ENCODE measurements at regions not wholly inside any gene's neighbourhood (a gene's known extent, or its start where the extent isn't known, plus 50 kb on each side); places are given as distances from the start of the nearest gene placed in this dataset.
"Not testable (repeated sequence)": the region's sequence is repeated elsewhere in the genome, so short reads cannot be mapped to it uniquely, and the experiment has no call there.

- Histone ChIP-seq H3K4me1 (ENCODE audit: control insufficient read depth, insufficient read depth, low read length) (no peaks in the 10 kb centered on the region), H3K27ac (ENCODE audit: low read length) (no peak overlapping the region), H3K27me3 (ENCODE audit: control insufficient read depth, insufficient read depth, low read length) (no peaks in the 10 kb centered on the region), H3K9me3 (ENCODE audit: control insufficient read depth, insufficient read depth, low read length) (peaks cover under 1% of the 10 kb centered on the region), H3K36me3 (ENCODE audit: control insufficient read depth, insufficient read depth, low read length) (no peaks in the 10 kb centered on the region), H3K4me3 (ENCODE audit: low read length) (no peak overlapping the region)
- no peak overlapping the region for H3K4me3 Mint-ChIP-seq
- H3K4me1 Mint-ChIP-seq = no peaks in the 10 kb centered on the region
- H3K27me3 Mint-ChIP-seq (ENCODE audit: low read depth in 2 of 2) = no peaks in the 10 kb centered on the region
- no peak for DNase-seq
- WGBS (ENCODE audit: insufficient coverage) = 83% methylated on average over 1 of the region's 3 CpGs
- H3K9me3 Mint-ChIP-seq = peaks cover 12 to 33% of the 10 kb centered on the region in 2 donors
- no peak for TF ChIP-seq CTCF (IDR thresholded peaks at IDR 0.05)
- intact Hi-C loops (cut with micrococcal nuclease) = no loop called here
- H3K36me3 Mint-ChIP-seq = peaks cover 13% of the 10 kb centered on the region
- no peak for ATAC-seq
- no peak overlapping the region for H3K27ac Mint-ChIP-seq
Observed at GRCh38 chr6:66508433-66508832, 801.4 kb upstream of the EYS start.

- H3K27ac Mint-ChIP-seq = no peak overlapping the region
Observed at GRCh38 chr6:66499851-66500250, 792.8 kb upstream of the EYS start.

GRCh38 chr6:66496659-66497058, 789.6 kb upstream of the EYS start:
- peaks cover 7 to 22% of the 10 kb centered on the region in 2 donors for H3K9me3 Mint-ChIP-seq
- Histone ChIP-seq H3K27ac (ENCODE audit: low read length) (no peak overlapping the region), H3K4me1 (ENCODE audit: control insufficient read depth, insufficient read depth, low read length) (no peaks in the 10 kb centered on the region), H3K27me3 (ENCODE audit: control insufficient read depth, insufficient read depth, low read length) (no peaks in the 10 kb centered on the region), H3K36me3 (ENCODE audit: control insufficient read depth, insufficient read depth, low read length) (no peaks in the 10 kb centered on the region), H3K9me3 (ENCODE audit: control insufficient read depth, insufficient read depth, low read length) (no peaks in the 10 kb centered on the region), H3K4me3 (ENCODE audit: low read length) (no peak overlapping the region)
- intact Hi-C loops (cut with micrococcal nuclease) = no loop called here
- no peaks in the 10 kb centered on the region for H3K4me1 Mint-ChIP-seq
- H3K27ac Mint-ChIP-seq = no peak overlapping the region
- 18% methylated on average over 1 of the region's 2 CpGs for WGBS (ENCODE audit: insufficient coverage)
- H3K27me3 Mint-ChIP-seq (ENCODE audit: low read depth in 2 of 2) = no peaks in the 10 kb centered on the region
- no peak for ATAC-seq
- TF ChIP-seq CTCF (IDR thresholded peaks at IDR 0.05) = no peak
- H3K36me3 Mint-ChIP-seq = peaks cover 7% of the 10 kb centered on the region
- no peak for DNase-seq
- H3K4me3 Mint-ChIP-seq = no peak overlapping the region

More at GRCh38 chr6:66499851-66500250, 792.8 kb upstream of the EYS start:
- Histone ChIP-seq H3K4me3 (ENCODE audit: low read length) (no peak overlapping the region), H3K27me3 (ENCODE audit: control insufficient read depth, insufficient read depth, low read length) (no peaks in the 10 kb centered on the region), H3K36me3 (ENCODE audit: control insufficient read depth, insufficient read depth, low read length) (no peaks in the 10 kb centered on the region), H3K9me3 (ENCODE audit: control insufficient read depth, insufficient read depth, low read length) (no peaks in the 10 kb centered on the region), H3K27ac (ENCODE audit: low read length) (no peak overlapping the region), H3K4me1 (ENCODE audit: control insufficient read depth, insufficient read depth, low read length) (no peaks in the 10 kb centered on the region)
- ATAC-seq (no peak), DNase-seq (no peak)
- Mint-ChIP-seq H3K36me3 (no peaks in the 10 kb centered on the region), H3K4me3 (no peak overlapping the region), H3K27me3 (ENCODE audit: low read depth in 2 of 2) (no peaks in the 10 kb centered on the region), H3K4me1 (no peaks in the 10 kb centered on the region), H3K9me3 (peaks cover 7 to 18% of the 10 kb centered on the region in 2 donors)
- intact Hi-C loops (cut with micrococcal nuclease) = no loop called here
- 67% methylated on average over 1 of the region's 2 CpGs for WGBS (ENCODE audit: insufficient coverage)
- no peak for TF ChIP-seq CTCF (IDR thresholded peaks at IDR 0.05)

- not testable (repeated sequence) for ATAC-seq
Observed at GRCh38 chr6:66494643-66495042, 787.6 kb upstream of the EYS start.

More at GRCh38 chr6:66494643-66495042, 787.6 kb upstream of the EYS start:
- H3K4me1 ChIP-seq (ENCODE audit: control insufficient read depth, insufficient read depth, low read length); H3K4me1 Mint-ChIP-seq; H3K27ac ChIP-seq (ENCODE audit: low read length); H3K27ac Mint-ChIP-seq; H3K36me3 ChIP-seq (ENCODE audit: control insufficient read depth, insufficient read depth, low read length); H3K4me3 Mint-ChIP-seq; DNase-seq; H3K4me3 ChIP-seq (ENCODE audit: low read length); H3K27me3 ChIP-seq (ENCODE audit: control insufficient read depth, insufficient read depth, low read length); H3K27me3 Mint-ChIP-seq (ENCODE audit: low read depth in 2 of 2); H3K36me3 Mint-ChIP-seq; H3K9me3 ChIP-seq (ENCODE audit: control insufficient read depth, insufficient read depth, low read length); intact Hi-C loops (cut with micrococcal nuclease): not testable (repeated sequence)
- peaks cover 13 to 31% of the 10 kb centered on the region in 2 donors for H3K9me3 Mint-ChIP-seq
- WGBS (ENCODE audit: insufficient coverage) = 100% methylated on average over 1 of the region's 2 CpGs
